Prostate gland (tissue), 2 donors: ENCODE measurements at regions not wholly inside any gene's neighbourhood (a gene's known extent, or its start where the extent isn't known, plus 50 kb on each side); places are given as distances from the start of the nearest gene placed in this dataset.
A peak's percentile ranks its signal among the peaks of the same experiment; 100 is the strongest.

Experiments used
- DNase-seq: peaks from one replicate; pipeline ENCODE4 v3.0.0-alpha.2; 2019; ENCODE audit warnings: low spot score
- H3K27ac ChIP-seq, 2 donors: fragments of 200-600 bp; sonication (generic); 2 replicates each; pipeline ENCODE4 v1.5.1; 2017 to 2019
- H3K27me3 ChIP-seq: fragments of 200-600 bp; sonication (generic); replicated peaks from 2 replicates; pipeline ENCODE4 v1.5.1; 2019; ENCODE audit not compliant: insufficient read depth
- H3K36me3 ChIP-seq, 2 donors: fragments of 200-600 bp; sonication (generic); 1 replicate in 1 of 2; 2 replicates in 1 of 2; pipeline versions ENCODE4 v1.5.1 to v1.8.1; 2017 to 2019
- H3K4me1 ChIP-seq: fragments of 200-600 bp; sonication (generic); replicated peaks from 2 replicates; pipeline ENCODE4 v1.5.1; 2019
- H3K4me3 ChIP-seq, 2 donors: fragments of 200-600 bp; sonication (generic); 2 replicates each; pipeline ENCODE4 v1.5.1; 2017 to 2019
- H3K9me3 ChIP-seq: fragments of 200-600 bp; sonication (generic); 2 replicates; pipeline ENCODE4 v1.5.1; 2017
- CTCF ChIP-seq, 4 experiments: fragments of 200-600 bp in 2 of 4; fragments of 450-650 bp in 2 of 4; sonication (generic) in 2 of 4; IDR thresholded peaks; 1 replicate in 3 of 4; 2 replicates in 1 of 4; pipeline ENCODE4 v1.5.1; 2016 to 2019; ENCODE audit warnings: antibody characterized with exemption in 4 of 4, mild to moderate bottlenecking in 2 of 4, moderate library complexity in 2 of 4
- POLR2A ChIP-seq: fragments of 450-650 bp; IDR thresholded peaks from one replicate; pipeline ENCODE4 v1.6.1; 2016; ENCODE audit warnings: antibody characterized with exemption, mild to moderate bottlenecking
- POLR2AphosphoS5 ChIP-seq: sonication (generic); formaldehyde crosslinking; IDR thresholded peaks from one replicate; pipeline ENCODE4 v1.6.1; 2017; ENCODE audit warnings: antibody characterized with exemption
- WGBS: methylation state at CpG from one replicate; pipeline ENCODE4 v1.1.5; 2018; 5-methylcytosine and 5-hydroxymethylcytosine counted together
- intact Hi-C: fragments of 100-400 bp; cut with DNase I; formaldehyde crosslinking; loops from one replicate; pipeline ENCODE4 v1.14.2; 2022

- peak; percentile 24 for TF ChIP-seq POLR2AphosphoS5
- no peak for TF ChIP-seq POLR2A
Measured at GRCh38 chr2:146615778-146616177, 1229.1 kb upstream of the ACVR2A start.

GRCh38 chr2:146608490-146608889, 1236.3 kb upstream of the ACVR2A start:
- TF ChIP-seq POLR2AphosphoS5, result no peak
- no peak for TF ChIP-seq POLR2A
- no peak for TF ChIP-seq CTCF (IDR thresholded peaks at IDR 0.05)
- WGBS, result 18% methylated on average over 1 of the region's 1 CpG

More at GRCh38 chr2:146615778-146616177, 1229.1 kb upstream of the ACVR2A start:
- no peaks in the 10 kb centered on the region for H3K27me3 ChIP-seq
- no peak overlapping the region for H3K4me3 ChIP-seq
- 63% methylated on average over 1 of the region's 1 CpG for WGBS
- no peaks in the 10 kb centered on the region for H3K9me3 ChIP-seq
- DNase-seq, result no peak
- no peaks in the 10 kb centered on the region for H3K4me1 ChIP-seq
- H3K27ac ChIP-seq, result no peak overlapping the region
- H3K36me3 ChIP-seq, result no peaks in the 10 kb centered on the region
- intact Hi-C loops, result no loop called here

GRCh38 chr2:146604521-146604920, 1240.3 kb upstream of the ACVR2A start:
- no peaks in the 10 kb centered on the region for H3K4me1 ChIP-seq
- no peak for TF ChIP-seq CTCF (IDR thresholded peaks at IDR 0.05)
- TF ChIP-seq POLR2AphosphoS5, result no peak
- no peak for TF ChIP-seq POLR2A
- H3K27me3 ChIP-seq, result no peaks in the 10 kb centered on the region
- intact Hi-C loops, result no loop called here
- no peak overlapping the region for H3K4me3 ChIP-seq
- no peaks in the 10 kb centered on the region for H3K36me3 ChIP-seq
- no peak for DNase-seq
- no peaks in the 10 kb centered on the region for H3K9me3 ChIP-seq
- WGBS, result 90% methylated on average over 4 of the region's 4 CpGs
- H3K27ac ChIP-seq, result no peak overlapping the region

More at GRCh38 chr2:146608490-146608889, 1236.3 kb upstream of the ACVR2A start:
- Histone ChIP-seq H3K4me1 (no peaks in the 10 kb centered on the region), H3K36me3 (no peaks in the 10 kb centered on the region), H3K27me3 (no peaks in the 10 kb centered on the region), H3K9me3 (no peaks in the 10 kb centered on the region), H3K27ac (no peak overlapping the region), H3K4me3 (no peak overlapping the region)
- no peak for DNase-seq
- intact Hi-C loops, result no loop called here

- TF ChIP-seq POLR2A (no peak), POLR2AphosphoS5 (no peak), CTCF (IDR thresholded peaks at IDR 0.05) (no peak)
- H3K27ac ChIP-seq, result no peak overlapping the region
- 60% methylated on average over 3 of the region's 3 CpGs for WGBS
- no peak overlapping the region for H3K4me3 ChIP-seq
- H3K4me1 ChIP-seq, result no peaks in the 10 kb centered on the region
- no peak for DNase-seq
- no peaks in the 10 kb centered on the region for H3K27me3 ChIP-seq
- intact Hi-C loops, result no loop called here
- no peaks in the 10 kb centered on the region for H3K36me3 ChIP-seq
- no peaks in the 10 kb centered on the region for H3K9me3 ChIP-seq
Measured at GRCh38 chr2:146602856-146603255, 1242.0 kb upstream of the ACVR2A start.

GRCh38 chr2:146602383-146602782, 1242.4 kb upstream of the ACVR2A start:
- TF ChIP-seq CTCF (IDR thresholded peaks at IDR 0.05) (no peak), POLR2A (no peak), POLR2AphosphoS5 (no peak)
- no peaks in the 10 kb centered on the region for H3K4me1 ChIP-seq
- no peak overlapping the region for H3K4me3 ChIP-seq

More at GRCh38 chr2:146602383-146602782, 1242.4 kb upstream of the ACVR2A start:
- DNase-seq, result no peak
- intact Hi-C loops, result no loop called here
- Histone ChIP-seq H3K36me3 (no peaks in the 10 kb centered on the region), H3K9me3 (no peaks in the 10 kb centered on the region), H3K27me3 (no peaks in the 10 kb centered on the region), H3K27ac (no peak overlapping the region)
